Type B pancreatic cell (in vitro differentiated cells): ENCODE measurements at regions not wholly inside any gene's neighbourhood (a gene's known extent, or its start where the extent isn't known, plus 50 kb on each side); places are given as distances from the start of the nearest gene placed in this dataset.

Source experiments
- DNase-seq: peaks from one replicate; pipeline ENCODE4 v3.0.0; 2021; ENCODE audit warnings: mixed read lengths; ENCODE audit not compliant: unreplicated experiment; ENCODE audit errors: extremely low spot score
- H3K27ac Mint-ChIP-seq: 2 replicates; pipeline ENCODE4 v1.8.0; 2021; ENCODE audit warnings: mild to moderate bottlenecking, mixed read lengths
- H3K27me3 Mint-ChIP-seq: 2 replicates; pipeline ENCODE4 v1.8.0; 2021; ENCODE audit warnings: mixed read lengths
- H3K36me3 Mint-ChIP-seq: 2 replicates; pipeline ENCODE4 v1.8.0; 2021; ENCODE audit warnings: mixed read lengths
- H3K4me1 Mint-ChIP-seq: one replicate; pipeline ENCODE4 v1.8.0; 2021; ENCODE audit warnings: mixed read lengths; ENCODE audit not compliant: unreplicated experiment
- H3K4me3 Mint-ChIP-seq: 2 replicates; pipeline ENCODE4 v1.8.0; 2021; ENCODE audit warnings: mild to moderate bottlenecking, mixed read lengths
- H3K9me3 Mint-ChIP-seq: 2 replicates; pipeline ENCODE4 v1.8.0; 2021; ENCODE audit warnings: mixed read lengths
- CTCF ChIP-seq: fragments of 200-600 bp; sonication (generic); conservative IDR thresholded peaks from 2 replicates; pipeline ENCODE4 v1.5.0; 2021; ENCODE audit warnings: antibody characterized with exemption, mild to moderate bottlenecking

- no peak for DNase-seq
- Mint-ChIP-seq H3K27me3 (peaks cover 4% of the 10 kb centered on the region), H3K27ac (no peak overlapping the region), H3K4me3 (no peak overlapping the region), H3K36me3 (peaks cover 4% of the 10 kb centered on the region), H3K4me1 (peaks cover 16% of the 10 kb centered on the region), H3K9me3 (peaks cover 7% of the 10 kb centered on the region)
- no peak for TF ChIP-seq CTCF
These were observed 292.7 kb downstream of the BCL11A start for GRCh38 chr2:60260639-60261296.

- Mint-ChIP-seq H3K4me1 (peaks cover 13% of the 10 kb centered on the region), H3K27ac (no peak overlapping the region), H3K27me3 (peaks cover 4% of the 10 kb centered on the region), H3K9me3 (peaks cover 7% of the 10 kb centered on the region), H3K36me3 (peaks cover 4% of the 10 kb centered on the region), H3K4me3 (no peak overlapping the region)
- DNase-seq: no peak
- no peak for TF ChIP-seq CTCF
These were observed 293.7 kb downstream of the BCL11A start for GRCh38 chr2:60259781-60260180.

GRCh38 chr2:60252581-60253150 lies 300.8 kb downstream of the BCL11A start:
- H3K9me3 Mint-ChIP-seq: no peaks in the 10 kb centered on the region
- H3K27ac Mint-ChIP-seq: no peak overlapping the region
- DNase-seq: no peak
- no peak for TF ChIP-seq CTCF
- H3K27me3 Mint-ChIP-seq: no peaks in the 10 kb centered on the region
- no peaks in the 10 kb centered on the region for H3K36me3 Mint-ChIP-seq
- no peak overlapping the region for H3K4me3 Mint-ChIP-seq
- no peaks in the 10 kb centered on the region for H3K4me1 Mint-ChIP-seq

GRCh38 chr2:60251247-60251646 lies 302.2 kb downstream of the BCL11A start:
- no peak overlapping the region for H3K4me3 Mint-ChIP-seq
- no peaks in the 10 kb centered on the region for H3K9me3 Mint-ChIP-seq
- DNase-seq: no peak
- TF ChIP-seq CTCF: no peak
- no peak overlapping the region for H3K27ac Mint-ChIP-seq
- H3K36me3 Mint-ChIP-seq: no peaks in the 10 kb centered on the region
- H3K4me1 Mint-ChIP-seq: no peaks in the 10 kb centered on the region
- no peaks in the 10 kb centered on the region for H3K27me3 Mint-ChIP-seq

GRCh38 chr2:60249879-60250278 lies 303.6 kb downstream of the BCL11A start:
- Mint-ChIP-seq H3K27me3 (no peaks in the 10 kb centered on the region), H3K9me3 (no peaks in the 10 kb centered on the region), H3K4me3 (no peak overlapping the region), H3K27ac (no peak overlapping the region), H3K4me1 (no peaks in the 10 kb centered on the region), H3K36me3 (no peaks in the 10 kb centered on the region)
- no peak for TF ChIP-seq CTCF
- DNase-seq: no peak
